ENCODE measurements at regions not wholly inside any gene's neighbourhood (a gene's known extent, or its start where the extent isn't known, plus 50 kb on each side); places are given as distances from the start of the nearest gene placed in this dataset.

DNA sequence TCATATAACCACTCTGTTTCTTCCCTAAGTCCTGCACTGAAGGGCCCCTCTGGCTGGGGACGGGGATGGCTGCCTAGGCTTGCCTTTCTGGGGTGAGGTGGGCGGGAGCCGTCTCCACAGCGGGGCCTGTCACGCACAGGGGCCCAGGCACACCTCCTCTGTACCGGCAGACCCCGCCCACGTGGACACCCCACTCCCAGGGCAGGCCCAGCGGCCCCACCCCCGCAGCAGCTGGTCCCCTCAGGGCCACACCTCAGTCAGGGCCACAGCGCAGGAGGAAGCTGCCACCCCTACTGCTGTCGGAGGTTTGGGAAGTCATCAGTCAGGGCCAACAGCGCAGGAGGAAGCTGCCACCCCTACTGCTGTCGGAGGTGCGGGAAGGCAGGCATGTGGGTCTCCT is 257.6 kb upstream of the RAB6C start:
- TF ChIP-seq MXI1 (IDR thresholded peaks at IDR 0.05; ENCODE audit: low read depth, low read length) (no peak), RFX5 (IDR thresholded peaks at IDR 0.05; ENCODE audit: low read length) (no peak), SIN3A (IDR thresholded peaks at IDR 0.05; ENCODE audit: borderline replicate concordance, low read depth, low read length) (no peak), FOXJ3 (CRISPR knock-in tag; IDR thresholded peaks at IDR 0.05) (no peak), RAD21 (IDR thresholded peaks at IDR 0.05; ENCODE audit: low read length) (no peak), SMC3 (IDR thresholded peaks at IDR 0.05; ENCODE audit: low read depth, low read length) (no peak), PBX3 (IDR thresholded peaks at IDR 0.05) (no peak), CTCF (IDR thresholded peaks at IDR 0.05) (no peak), JUND (IDR thresholded peaks at IDR 0.05) (no peak), CHD2 (IDR thresholded peaks at IDR 0.05; ENCODE audit: low read length, partially characterized antibody) (no peak), EP300 (IDR thresholded peaks at IDR 0.05; ENCODE audit: borderline replicate concordance in 1 of 2, low read depth in 1 of 2, low read length in 1 of 2) (no peak), POLR2AphosphoS5 (IDR thresholded peaks at IDR 0.05; ENCODE audit: low read depth, low read length) (no peak)
- TF ChIP-seq, protein P1, sequence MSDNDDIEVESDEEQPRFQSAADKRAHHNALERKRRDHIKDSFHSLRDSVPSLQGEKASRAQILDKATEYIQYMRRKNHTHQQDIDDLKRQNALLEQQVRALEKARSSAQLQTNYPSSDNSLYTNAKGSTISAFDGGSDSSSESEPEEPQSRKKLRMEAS (IDR thresholded peaks at IDR 0.05; ENCODE audit: low read depth), result no peak

All from SK-N-SH (cell line).